Loucy (cell line): ENCODE measurements at regions not wholly inside any gene's neighbourhood (a gene's known extent, or its start where the extent isn't known, plus 50 kb on each side); places are given as distances from the start of the nearest gene placed in this dataset.

Experiments used
- EZH2phosphoT487 ChIP-seq: fragments of 200-600 bp; IDR thresholded peaks from 2 replicates; pipeline ENCODE4 v1.6.1; 2018; ENCODE audit warnings: antibody characterized with exemption, mild to moderate bottlenecking, moderate library complexity, borderline replicate concordance
- TF ChIP-seq, protein P1 (sequence below): fragments of 200-600 bp; sonication (generic); conservative IDR thresholded peaks from 2 replicates; pipeline ENCODE4 v1.5.1; 2014; ENCODE audit warnings: mild to moderate bottlenecking, antibody characterized with exemption, low read length

DNA sequence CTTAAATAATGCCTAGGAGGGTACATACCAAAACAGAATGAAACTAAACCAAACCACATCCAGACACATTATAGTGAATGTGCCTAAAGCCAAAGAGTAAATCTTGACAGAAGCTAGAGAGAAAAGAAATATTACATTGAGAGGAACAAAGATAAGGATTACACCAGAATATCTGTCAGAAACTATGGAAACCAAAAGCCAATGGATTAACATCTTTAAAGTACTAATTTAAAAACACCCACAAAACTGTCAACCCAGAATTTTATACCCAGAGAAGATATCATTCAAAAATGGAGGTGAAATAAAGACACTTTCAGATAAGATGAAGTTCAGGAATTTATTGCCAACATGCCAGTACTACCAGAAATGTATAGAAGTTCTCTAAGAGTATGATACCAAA lies 198.5 kb upstream of the ZEB2 start:
- TF ChIP-seq, protein P1, sequence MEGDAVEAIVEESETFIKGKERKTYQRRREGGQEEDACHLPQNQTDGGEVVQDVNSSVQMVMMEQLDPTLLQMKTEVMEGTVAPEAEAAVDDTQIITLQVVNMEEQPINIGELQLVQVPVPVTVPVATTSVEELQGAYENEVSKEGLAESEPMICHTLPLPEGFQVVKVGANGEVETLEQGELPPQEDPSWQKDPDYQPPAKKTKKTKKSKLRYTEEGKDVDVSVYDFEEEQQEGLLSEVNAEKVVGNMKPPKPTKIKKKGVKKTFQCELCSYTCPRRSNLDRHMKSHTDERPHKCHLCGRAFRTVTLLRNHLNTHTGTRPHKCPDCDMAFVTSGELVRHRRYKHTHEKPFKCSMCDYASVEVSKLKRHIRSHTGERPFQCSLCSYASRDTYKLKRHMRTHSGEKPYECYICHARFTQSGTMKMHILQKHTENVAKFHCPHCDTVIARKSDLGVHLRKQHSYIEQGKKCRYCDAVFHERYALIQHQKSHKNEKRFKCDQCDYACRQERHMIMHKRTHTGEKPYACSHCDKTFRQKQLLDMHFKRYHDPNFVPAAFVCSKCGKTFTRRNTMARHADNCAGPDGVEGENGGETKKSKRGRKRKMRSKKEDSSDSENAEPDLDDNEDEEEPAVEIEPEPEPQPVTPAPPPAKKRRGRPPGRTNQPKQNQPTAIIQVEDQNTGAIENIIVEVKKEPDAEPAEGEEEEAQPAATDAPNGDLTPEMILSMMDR: no peak
- no peak for TF ChIP-seq EZH2phosphoT487
